Lower lobe of right lung (tissue), 2 donors: ENCODE measurements at regions not wholly inside any gene's neighbourhood (a gene's known extent, or its start where the extent isn't known, plus 50 kb on each side); places are given as distances from the start of the nearest gene placed in this dataset.

Experiments used
- ATAC-seq, 2 donors: fragments of 200-7000 bp; cut with Tn5 transposase; one replicate each; pipeline ENCODE4 v1.9.1; 2020 to 2022; ENCODE audit warnings: mild to moderate bottlenecking in 2 of 2, moderate library complexity in 2 of 2
- DNase-seq: peaks from one replicate; pipeline ENCODE4 v3.0.0-alpha.2; 2020
- H3K27ac ChIP-seq: fragments of 200-600 bp; one replicate; pipeline ENCODE4 v1.8.0; 2022
- H3K27me3 ChIP-seq: fragments of 200-600 bp; one replicate; pipeline ENCODE4 v1.8.0; 2022; ENCODE audit warnings: low read depth
- H3K36me3 ChIP-seq: fragments of 200-600 bp; one replicate; pipeline ENCODE4 v1.8.0; 2022; ENCODE audit warnings: mild to moderate bottlenecking
- H3K4me1 ChIP-seq: fragments of 200-600 bp; one replicate; pipeline ENCODE4 v1.8.0; 2022
- H3K4me3 ChIP-seq: fragments of 200-600 bp; one replicate; pipeline ENCODE4 v1.8.0; 2022; ENCODE audit warnings: mild to moderate bottlenecking
- H3K9me3 ChIP-seq: fragments of 200-600 bp; one replicate; pipeline ENCODE4 v1.8.0; 2022
- intact Hi-C: fragments of 100-400 bp; cut with DNase I; formaldehyde crosslinking; loops from one replicate; pipeline ENCODE4 v1.11.0; 2022
- TF ChIP-seq, protein P1 (sequence below): fragments of 200-600 bp; IDR thresholded peaks from one replicate; pipeline ENCODE4 v1.8.0; 2022; ENCODE audit warnings: antibody characterized with exemption, mild to moderate bottlenecking
- donor health status: DM: no; HTN: yes; CAD: no; lungs with severe emphysema.

DNA sequence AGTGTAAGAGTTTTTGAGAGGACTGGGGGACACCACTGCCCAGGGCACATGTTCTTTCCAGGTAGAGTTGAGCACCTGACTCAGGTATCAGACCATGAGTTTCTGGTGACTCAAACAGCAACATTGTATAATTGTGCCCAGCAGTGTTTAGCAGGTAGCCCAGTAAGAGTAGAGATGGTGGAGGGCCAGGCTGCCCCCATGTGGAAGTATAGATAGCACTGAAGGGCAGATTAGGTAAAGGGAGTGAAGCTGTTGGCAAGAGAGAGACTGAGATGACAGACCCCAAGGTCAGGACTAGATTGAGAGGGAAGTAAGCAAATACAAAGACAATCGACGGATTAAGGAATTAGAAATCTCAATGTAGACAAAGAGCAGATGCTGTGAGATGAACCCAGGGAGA, 74.6 kb downstream of the TRIM42 start:
- no peaks in the 10 kb centered on the region for H3K4me1 ChIP-seq
- H3K27me3 ChIP-seq, result no peaks in the 10 kb centered on the region
- H3K36me3 ChIP-seq, result no peaks in the 10 kb centered on the region
- H3K27ac ChIP-seq, result no peak overlapping the region
- no peak for DNase-seq
- intact Hi-C loops, result no loop called here
- TF ChIP-seq, protein P1, sequence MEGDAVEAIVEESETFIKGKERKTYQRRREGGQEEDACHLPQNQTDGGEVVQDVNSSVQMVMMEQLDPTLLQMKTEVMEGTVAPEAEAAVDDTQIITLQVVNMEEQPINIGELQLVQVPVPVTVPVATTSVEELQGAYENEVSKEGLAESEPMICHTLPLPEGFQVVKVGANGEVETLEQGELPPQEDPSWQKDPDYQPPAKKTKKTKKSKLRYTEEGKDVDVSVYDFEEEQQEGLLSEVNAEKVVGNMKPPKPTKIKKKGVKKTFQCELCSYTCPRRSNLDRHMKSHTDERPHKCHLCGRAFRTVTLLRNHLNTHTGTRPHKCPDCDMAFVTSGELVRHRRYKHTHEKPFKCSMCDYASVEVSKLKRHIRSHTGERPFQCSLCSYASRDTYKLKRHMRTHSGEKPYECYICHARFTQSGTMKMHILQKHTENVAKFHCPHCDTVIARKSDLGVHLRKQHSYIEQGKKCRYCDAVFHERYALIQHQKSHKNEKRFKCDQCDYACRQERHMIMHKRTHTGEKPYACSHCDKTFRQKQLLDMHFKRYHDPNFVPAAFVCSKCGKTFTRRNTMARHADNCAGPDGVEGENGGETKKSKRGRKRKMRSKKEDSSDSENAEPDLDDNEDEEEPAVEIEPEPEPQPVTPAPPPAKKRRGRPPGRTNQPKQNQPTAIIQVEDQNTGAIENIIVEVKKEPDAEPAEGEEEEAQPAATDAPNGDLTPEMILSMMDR, result no peak
- H3K4me3 ChIP-seq, result no peak overlapping the region
- ATAC-seq, result no peak
- H3K9me3 ChIP-seq, result no peaks in the 10 kb centered on the region

DNA sequence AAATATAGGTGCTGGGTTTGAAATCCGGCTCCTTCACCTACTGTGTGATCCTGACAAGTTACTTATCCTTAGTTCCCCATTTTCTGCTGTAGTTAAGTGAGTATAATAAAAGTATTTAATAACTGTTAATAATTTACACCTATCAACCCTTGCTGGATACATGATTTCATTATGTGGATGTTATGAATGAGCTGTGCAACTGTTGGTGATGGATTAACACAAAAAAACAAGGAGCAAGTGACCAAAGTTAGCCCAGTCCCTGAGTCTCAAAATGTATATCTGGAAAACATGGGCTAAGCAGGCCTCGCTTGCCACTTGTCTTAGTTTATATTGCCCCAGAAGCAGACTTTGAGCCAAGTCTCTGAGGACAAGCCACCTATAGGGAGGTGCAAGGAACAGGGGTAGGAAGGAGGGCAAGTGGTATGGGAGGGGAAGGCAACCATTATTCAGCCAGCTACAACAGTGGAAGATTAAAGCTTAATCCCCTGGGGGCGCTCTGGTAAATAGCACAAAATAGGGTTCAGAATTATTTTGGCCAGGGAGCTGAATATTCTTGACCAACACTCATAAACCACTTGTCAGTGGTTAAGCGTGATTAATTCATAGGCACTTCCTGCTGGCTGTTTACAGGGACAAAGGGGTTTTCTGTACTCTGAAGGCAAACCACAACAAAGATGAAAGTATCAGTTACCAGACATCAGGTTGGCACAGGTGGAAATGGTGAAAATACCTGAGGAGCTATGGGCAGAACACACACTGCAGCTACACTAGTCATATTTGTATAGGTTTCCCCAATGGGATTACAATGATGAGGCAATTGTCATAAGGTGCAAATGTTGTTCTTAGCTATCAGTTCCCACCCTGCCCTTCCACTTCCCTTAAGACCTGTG, 76.2 kb downstream of the TRIM42 start:
- H3K27ac ChIP-seq, result no peak overlapping the region
- H3K27me3 ChIP-seq, result no peaks in the 10 kb centered on the region
- peak; percentile 26 to 36 for ATAC-seq
- intact Hi-C loops, result no loop called here
- TF ChIP-seq, protein P1, result no peak
- no peaks in the 10 kb centered on the region for H3K4me1 ChIP-seq
- no peak for DNase-seq
- H3K9me3 ChIP-seq, result no peaks in the 10 kb centered on the region
- no peaks in the 10 kb centered on the region for H3K36me3 ChIP-seq
- no peak overlapping the region for H3K4me3 ChIP-seq

DNA sequence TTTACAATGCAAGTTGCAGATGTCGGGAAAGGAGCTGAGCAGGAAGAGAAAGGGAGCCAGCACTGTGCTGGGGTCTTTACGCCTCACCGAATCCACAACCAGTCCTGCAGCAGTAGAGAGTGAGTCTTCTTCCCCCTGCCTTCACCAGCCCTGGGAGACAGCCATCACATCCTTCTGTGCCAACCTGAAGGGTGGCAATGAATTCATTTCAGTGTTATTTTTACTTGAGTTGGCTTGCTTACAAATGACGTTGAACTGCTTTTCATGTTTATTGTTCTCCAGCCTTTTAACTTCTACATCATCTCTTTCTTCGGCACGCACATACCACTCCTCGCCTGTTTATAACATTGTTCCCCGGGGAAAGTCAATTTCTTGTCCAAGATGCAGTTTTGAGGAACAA, 77.1 kb downstream of the TRIM42 start:
- TF ChIP-seq, protein P1, result no peak
- H3K27ac ChIP-seq, result no peak overlapping the region

DNA sequence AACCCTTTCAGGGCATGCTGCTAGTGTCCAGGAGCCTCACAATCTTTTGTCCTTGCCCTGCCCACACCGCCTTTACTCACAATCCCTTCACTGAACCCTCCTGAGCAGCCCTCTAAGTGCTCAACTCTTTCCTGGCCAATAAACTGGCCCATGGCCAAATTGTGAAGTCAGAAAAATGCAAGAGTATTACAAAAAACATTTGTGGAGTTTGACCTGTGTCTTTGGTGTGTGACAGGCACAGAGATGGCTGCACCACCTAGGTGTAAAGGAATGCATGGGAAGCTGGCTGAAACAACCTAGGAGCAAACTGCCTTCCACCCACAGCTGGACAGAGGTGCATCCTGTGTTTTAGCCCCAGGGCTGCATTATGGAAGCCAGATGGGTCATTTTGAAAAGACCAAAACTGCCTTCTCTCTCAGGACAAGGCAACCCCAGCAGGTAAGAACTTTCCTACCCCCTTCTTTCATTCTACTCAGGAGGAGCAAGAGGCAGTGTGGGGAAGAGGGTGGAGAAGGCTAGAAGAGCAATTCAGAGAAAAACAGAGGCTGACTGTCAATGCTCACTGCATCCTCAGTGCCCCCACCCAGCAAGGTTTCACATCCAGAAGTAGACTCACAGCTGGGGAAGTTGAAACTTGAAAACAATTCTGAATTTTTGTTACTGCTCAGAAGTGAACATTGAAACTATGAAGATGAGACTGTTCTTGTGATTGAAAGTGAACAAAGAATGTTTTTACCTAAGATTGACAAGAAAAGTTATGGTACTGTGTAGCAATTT, 78.6 kb downstream of the TRIM42 start:
- DNase-seq (no peak), ATAC-seq (no peak)
- TF ChIP-seq, protein P1, result no peak
- H3K4me3 ChIP-seq, result no peak overlapping the region
- intact Hi-C loops, result no loop called here
- no peak overlapping the region for H3K27ac ChIP-seq
- H3K27me3 ChIP-seq, result no peaks in the 10 kb centered on the region
- no peaks in the 10 kb centered on the region for H3K9me3 ChIP-seq
- H3K36me3 ChIP-seq, result no peaks in the 10 kb centered on the region
- H3K4me1 ChIP-seq, result no peaks in the 10 kb centered on the region

More for the DNA sequence above, 77.1 kb downstream of the TRIM42 start:
- Histone ChIP-seq H3K36me3 (no peaks in the 10 kb centered on the region), H3K9me3 (no peaks in the 10 kb centered on the region), H3K4me1 (no peaks in the 10 kb centered on the region), H3K4me3 (no peak overlapping the region), H3K27me3 (no peaks in the 10 kb centered on the region)
- intact Hi-C loops, result no loop called here
- DNase-seq (no peak), ATAC-seq (no peak)

DNA sequence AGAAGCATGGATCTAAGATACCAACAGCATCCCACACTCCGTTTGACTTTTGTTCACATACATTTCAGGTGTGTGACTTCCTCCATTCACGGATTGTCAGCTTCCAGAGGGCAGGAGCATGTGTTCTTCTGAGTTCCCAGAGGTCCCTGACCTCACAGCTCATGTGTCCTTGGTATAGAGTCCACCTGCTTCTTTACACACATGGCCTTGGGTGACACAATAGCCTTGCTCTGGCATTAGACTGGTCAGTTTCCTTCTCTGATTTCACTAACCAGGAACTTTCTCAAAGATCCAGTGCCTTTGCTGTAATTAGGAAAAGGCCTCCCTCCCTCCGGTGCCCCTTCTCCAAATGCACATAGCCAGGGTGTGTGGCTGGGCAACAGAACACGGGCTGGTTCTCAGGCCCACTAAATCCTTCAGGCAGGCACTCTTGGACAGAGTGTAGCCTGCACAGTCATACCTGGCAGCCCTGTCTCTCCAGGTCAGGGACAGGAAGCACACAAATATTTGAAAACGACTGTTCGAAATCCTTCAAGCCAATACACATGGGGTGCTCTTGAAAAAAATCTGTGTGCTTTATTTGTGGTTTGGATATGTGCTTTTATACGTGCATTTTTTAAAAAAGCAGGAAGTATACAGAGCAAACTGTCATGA, 81.1 kb downstream of the TRIM42 start:
- no peaks in the 10 kb centered on the region for H3K27me3 ChIP-seq
- no peak overlapping the region for H3K27ac ChIP-seq
- H3K4me3 ChIP-seq, result no peak overlapping the region
- H3K36me3 ChIP-seq, result no peaks in the 10 kb centered on the region
- DNase-seq (no peak), ATAC-seq (peak; percentile 44 to 48)
- H3K4me1 ChIP-seq, result no peaks in the 10 kb centered on the region
- TF ChIP-seq, protein P1, result no peak
- no peaks in the 10 kb centered on the region for H3K9me3 ChIP-seq
- intact Hi-C loops, result no loop called here
